ENCODE measurements at regions not wholly inside any gene's neighbourhood (a gene's known extent, or its start where the extent isn't known, plus 50 kb on each side); places are given as distances from the start of the nearest gene placed in this dataset.

DNA sequence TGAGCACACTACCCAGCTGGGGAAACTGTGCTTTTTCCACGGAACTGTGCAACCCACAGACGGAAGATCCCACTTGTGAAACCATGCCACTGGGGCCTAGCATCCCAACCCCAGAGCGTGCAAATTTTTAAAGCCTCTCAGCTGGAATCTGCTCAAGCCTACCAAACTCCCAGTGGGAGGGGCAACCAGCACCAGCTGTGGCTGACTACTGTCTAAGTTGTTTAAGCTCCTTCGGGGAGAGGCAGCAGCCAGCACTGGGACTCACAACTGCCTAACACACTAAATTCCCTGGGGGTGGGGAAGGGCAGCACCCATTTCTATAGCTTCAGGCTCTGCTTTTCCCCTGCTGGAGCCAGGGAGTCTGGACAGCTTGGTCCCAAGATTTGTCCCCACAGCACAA, 287.6 kb upstream of the MSX2 start:
- WGBS (ENCODE audit: low lambda C conversion rate, missing lambda C conversion rate): 63% methylated on average over 4 of the region's 4 CpGs
- TF ChIP-seq EZH2phosphoT487 (IDR thresholded peaks at IDR 0.05; ENCODE audit: low read depth, severe bottlenecking, unreplicated experiment) (no peak), EZH2 (IDR thresholded peaks at IDR 0.05; ENCODE audit: borderline replicate concordance) (no peak)
- TF ChIP-seq, protein P1, sequence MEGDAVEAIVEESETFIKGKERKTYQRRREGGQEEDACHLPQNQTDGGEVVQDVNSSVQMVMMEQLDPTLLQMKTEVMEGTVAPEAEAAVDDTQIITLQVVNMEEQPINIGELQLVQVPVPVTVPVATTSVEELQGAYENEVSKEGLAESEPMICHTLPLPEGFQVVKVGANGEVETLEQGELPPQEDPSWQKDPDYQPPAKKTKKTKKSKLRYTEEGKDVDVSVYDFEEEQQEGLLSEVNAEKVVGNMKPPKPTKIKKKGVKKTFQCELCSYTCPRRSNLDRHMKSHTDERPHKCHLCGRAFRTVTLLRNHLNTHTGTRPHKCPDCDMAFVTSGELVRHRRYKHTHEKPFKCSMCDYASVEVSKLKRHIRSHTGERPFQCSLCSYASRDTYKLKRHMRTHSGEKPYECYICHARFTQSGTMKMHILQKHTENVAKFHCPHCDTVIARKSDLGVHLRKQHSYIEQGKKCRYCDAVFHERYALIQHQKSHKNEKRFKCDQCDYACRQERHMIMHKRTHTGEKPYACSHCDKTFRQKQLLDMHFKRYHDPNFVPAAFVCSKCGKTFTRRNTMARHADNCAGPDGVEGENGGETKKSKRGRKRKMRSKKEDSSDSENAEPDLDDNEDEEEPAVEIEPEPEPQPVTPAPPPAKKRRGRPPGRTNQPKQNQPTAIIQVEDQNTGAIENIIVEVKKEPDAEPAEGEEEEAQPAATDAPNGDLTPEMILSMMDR (IDR thresholded peaks at IDR 0.05; ENCODE audit: poor library complexity): no peak
- no peak for DNase-seq (ENCODE audit: low spot score)
- Histone ChIP-seq H3K27ac (no peak overlapping the region), H3K9me3 (ENCODE audit: low read depth) (no peaks in the 10 kb centered on the region), H2AFZ (no peak overlapping the region), H3K9me2 (replicated peaks; ENCODE audit: insufficient read depth) (no peaks in the 10 kb centered on the region), H3K27me3 (no peaks in the 10 kb centered on the region), H4K20me1 (ENCODE audit: insufficient read depth, poor library complexity, severe bottlenecking) (no peaks in the 10 kb centered on the region), H3K4me2 (no peak overlapping the region), H3K4me1 (ENCODE audit: insufficient read depth) (no peaks in the 10 kb centered on the region), H3K36me3 (replicated peaks; ENCODE audit: insufficient read depth, low read depth) (no peaks in the 10 kb centered on the region), H3K4me3 (no peak overlapping the region), H3K79me2 (no peaks in the 10 kb centered on the region)

DNA sequence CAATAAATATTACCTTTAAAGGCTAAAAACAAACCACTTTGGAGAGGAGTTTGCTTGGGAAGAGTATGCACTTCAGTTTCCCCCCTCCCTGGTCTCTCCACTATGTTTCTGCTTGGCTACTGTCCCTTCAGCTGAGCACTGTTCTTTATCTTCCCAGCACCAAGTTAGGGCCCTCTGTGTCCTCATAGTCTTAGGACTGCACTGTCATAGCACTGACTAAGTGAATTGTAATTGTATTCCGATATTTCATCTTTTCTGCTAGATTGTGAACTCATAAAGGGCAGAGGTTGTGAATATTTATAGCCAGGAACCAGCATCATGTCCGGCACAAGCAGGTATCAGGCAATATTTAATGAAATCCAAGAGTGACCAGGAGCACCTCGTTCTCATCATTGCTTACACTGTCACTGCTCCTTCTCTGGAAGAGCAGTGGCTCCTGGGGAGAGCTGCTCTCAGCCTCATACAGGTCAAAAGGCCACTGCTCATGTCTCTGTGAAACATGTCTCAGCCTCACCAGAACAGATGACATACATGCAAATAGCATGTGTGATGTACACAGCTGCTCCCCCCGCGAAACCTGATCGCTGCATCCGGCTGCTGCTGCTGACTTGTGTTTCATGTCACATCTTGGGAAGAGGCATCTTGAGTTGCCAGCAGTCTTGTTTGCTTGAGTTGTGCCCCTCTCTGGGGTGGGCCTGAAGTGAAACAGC, 279.7 kb upstream of the MSX2 start:
- TF ChIP-seq EZH2 (IDR thresholded peaks at IDR 0.05; ENCODE audit: borderline replicate concordance) (no peak), EZH2phosphoT487 (IDR thresholded peaks at IDR 0.05; ENCODE audit: low read depth, severe bottlenecking, unreplicated experiment) (no peak)
- TF ChIP-seq, protein P1 (IDR thresholded peaks at IDR 0.05; ENCODE audit: poor library complexity): no peak
- Histone ChIP-seq H3K4me2 (no peak overlapping the region), H2AFZ (no peak overlapping the region), H3K4me3 (no peak overlapping the region), H3K36me3 (replicated peaks; ENCODE audit: insufficient read depth, low read depth) (no peaks in the 10 kb centered on the region), H3K27me3 (no peaks in the 10 kb centered on the region), H3K9me2 (replicated peaks; ENCODE audit: insufficient read depth) (no peaks in the 10 kb centered on the region), H3K9me3 (ENCODE audit: low read depth) (no peaks in the 10 kb centered on the region), H4K20me1 (ENCODE audit: insufficient read depth, poor library complexity, severe bottlenecking) (no peaks in the 10 kb centered on the region), H3K27ac (no peak overlapping the region), H3K79me2 (no peaks in the 10 kb centered on the region), H3K4me1 (ENCODE audit: insufficient read depth) (no peaks in the 10 kb centered on the region)
- no peak for DNase-seq (ENCODE audit: low spot score)
- 50% methylated on average over 7 of the region's 7 CpGs for WGBS (ENCODE audit: low lambda C conversion rate, missing lambda C conversion rate)

DNA sequence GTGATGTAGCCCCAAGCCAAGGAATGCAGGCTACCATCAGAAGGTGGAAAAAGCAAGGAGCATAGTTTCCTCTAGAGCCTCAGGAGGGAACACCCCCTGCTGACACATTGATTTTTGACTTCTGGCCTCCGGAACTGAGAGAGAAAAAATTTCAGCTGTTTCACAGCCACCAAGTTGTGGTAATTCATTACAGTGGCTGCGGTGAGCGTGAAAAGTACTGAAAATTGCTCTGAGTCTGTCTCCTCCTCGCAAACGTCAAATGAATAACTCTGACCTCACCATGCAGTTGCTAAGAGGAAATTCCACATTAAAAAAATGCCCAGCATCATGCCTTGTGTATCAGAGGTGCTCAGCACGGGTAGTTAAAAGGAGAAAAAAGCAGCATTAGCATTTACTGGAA, 277.9 kb upstream of the MSX2 start:
- Histone ChIP-seq H3K27ac (no peak overlapping the region), H3K4me2 (no peak overlapping the region), H3K36me3 (replicated peaks; ENCODE audit: insufficient read depth, low read depth) (no peaks in the 10 kb centered on the region), H3K79me2 (no peaks in the 10 kb centered on the region), H3K9me2 (replicated peaks; ENCODE audit: insufficient read depth) (no peaks in the 10 kb centered on the region), H3K4me3 (no peak overlapping the region), H4K20me1 (ENCODE audit: insufficient read depth, poor library complexity, severe bottlenecking) (no peaks in the 10 kb centered on the region), H3K9me3 (ENCODE audit: low read depth) (no peaks in the 10 kb centered on the region), H3K27me3 (no peaks in the 10 kb centered on the region), H3K4me1 (ENCODE audit: insufficient read depth) (no peaks in the 10 kb centered on the region), H2AFZ (no peak overlapping the region)
- TF ChIP-seq, protein P1 (IDR thresholded peaks at IDR 0.05; ENCODE audit: poor library complexity): no peak
- no peak for TF ChIP-seq EZH2 (IDR thresholded peaks at IDR 0.05; ENCODE audit: borderline replicate concordance)
- TF ChIP-seq EZH2phosphoT487 (IDR thresholded peaks at IDR 0.05; ENCODE audit: low read depth, severe bottlenecking, unreplicated experiment): no peak
- DNase-seq (ENCODE audit: low spot score): no peak
- 66% methylated on average over 6 of the region's 6 CpGs for WGBS (ENCODE audit: low lambda C conversion rate, missing lambda C conversion rate)
